ENCODE measurements at regions not wholly inside any gene's neighbourhood (a gene's known extent, or its start where the extent isn't known, plus 50 kb on each side); places are given as distances from the start of the nearest gene placed in this dataset.

DNA sequence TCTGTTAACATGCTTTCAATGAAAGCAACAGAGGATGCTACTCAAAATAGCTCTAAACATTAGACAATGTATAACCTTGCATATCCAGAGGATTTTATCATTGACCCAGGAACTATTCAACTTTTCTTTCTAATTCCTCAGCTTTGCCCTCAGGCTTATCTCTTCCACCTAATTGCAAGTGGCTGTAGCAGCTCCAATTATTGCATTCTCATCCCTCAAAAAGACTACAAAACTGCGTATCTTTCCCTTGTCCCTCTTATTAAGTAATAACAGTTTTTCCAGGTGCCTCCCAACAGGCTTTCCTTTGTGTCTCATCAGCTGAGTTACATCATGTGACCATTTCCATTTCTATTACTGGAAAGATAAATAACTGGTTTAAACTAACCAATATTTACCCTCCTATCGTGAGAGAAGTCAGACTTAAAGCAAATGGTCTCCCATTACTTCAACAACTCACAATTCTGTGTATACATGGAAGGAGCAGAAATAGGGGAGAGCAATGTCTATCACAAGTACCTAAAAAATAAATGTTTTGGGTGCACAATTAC lies 78.0 kb upstream of the MBNL1 start:
- Histone ChIP-seq H3K36me3 (ENCODE audit: control insufficient read depth, insufficient read depth, low read length) (no peaks in the 10 kb centered on the region), H3K9me3 (ENCODE audit: control insufficient read depth, insufficient read depth, low read length) (no peaks in the 10 kb centered on the region), H3K4me1 (ENCODE audit: control insufficient read depth, insufficient read depth, low read length) (no peaks in the 10 kb centered on the region), H3K27me3 (ENCODE audit: control insufficient read depth, insufficient read depth, low read length) (no peaks in the 10 kb centered on the region), H3K27ac (ENCODE audit: low read length) (no peak overlapping the region), H3K4me3 (ENCODE audit: low read length) (no peak overlapping the region)
- WGBS (ENCODE audit: insufficient coverage, insufficient read length): no CpG with 5 or more reads among the region's 2 CpGs
- no peak for DNase-seq (ENCODE audit: low read depth, low spot score)

DNA sequence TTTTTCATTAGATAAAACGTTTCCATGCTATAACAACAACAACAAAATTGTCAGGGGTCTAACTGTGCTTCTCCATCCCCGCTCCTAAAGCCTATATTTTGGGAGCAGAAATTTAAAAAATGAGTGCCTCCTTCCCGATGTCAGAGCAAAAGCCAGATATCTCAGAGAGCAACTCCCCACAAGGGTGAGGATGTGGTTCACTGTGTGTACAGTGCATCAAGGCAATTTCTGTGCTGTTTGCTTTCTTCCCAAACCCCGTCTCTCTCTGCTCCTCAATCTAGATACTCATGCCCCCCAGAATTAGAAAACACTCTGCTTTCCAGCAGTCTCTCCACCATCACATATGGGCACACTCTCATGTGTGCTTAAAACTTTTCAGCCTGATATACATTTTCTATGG lies 76.7 kb upstream of the MBNL1 start:
- Histone ChIP-seq H3K4me3 (ENCODE audit: low read length) (no peak overlapping the region), H3K36me3 (ENCODE audit: control insufficient read depth, insufficient read depth, low read length) (no peaks in the 10 kb centered on the region), H3K27ac (ENCODE audit: low read length) (no peak overlapping the region), H3K9me3 (ENCODE audit: control insufficient read depth, insufficient read depth, low read length) (no peaks in the 10 kb centered on the region), H3K4me1 (ENCODE audit: control insufficient read depth, insufficient read depth, low read length) (no peaks in the 10 kb centered on the region), H3K27me3 (ENCODE audit: control insufficient read depth, insufficient read depth, low read length) (no peaks in the 10 kb centered on the region)
- no CpG with 5 or more reads among the region's 4 CpGs for WGBS (ENCODE audit: insufficient coverage, insufficient read length)
- no peak for DNase-seq (ENCODE audit: low read depth, low spot score)

DNA sequence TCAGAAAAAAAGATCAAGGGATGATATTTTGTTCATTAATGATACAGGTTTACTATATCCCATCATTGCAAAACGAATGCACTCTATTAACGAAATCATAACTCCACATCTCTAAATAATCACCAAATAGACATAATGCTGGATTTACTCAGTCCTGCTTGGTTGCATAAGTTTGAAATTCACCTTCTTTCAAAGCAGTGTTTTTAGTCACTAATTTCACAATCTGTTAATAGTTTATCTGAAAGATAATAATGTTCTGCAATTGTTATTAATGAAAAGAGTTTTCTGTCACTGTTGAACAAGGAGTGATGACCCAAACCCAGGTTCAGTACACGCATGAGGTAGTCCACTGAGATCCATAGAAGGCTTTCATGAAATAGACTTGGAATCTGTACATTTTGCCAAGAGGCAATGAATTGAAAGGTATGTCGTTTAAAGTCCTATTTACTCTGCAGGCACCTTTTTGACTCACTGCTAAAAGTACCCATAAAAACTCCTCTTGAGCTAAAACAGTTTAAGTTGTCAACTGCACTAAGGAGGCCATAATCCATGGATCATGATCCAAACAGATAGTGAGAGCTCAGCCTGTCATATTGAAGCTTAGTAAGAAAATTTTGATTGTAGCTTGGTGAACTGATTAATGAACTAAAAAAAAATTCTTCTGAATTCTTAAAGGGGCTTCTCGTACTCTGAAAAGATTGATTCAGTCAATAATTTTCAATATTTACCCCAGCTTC lies 75.6 kb upstream of the MBNL1 start:
- DNase-seq (ENCODE audit: low read depth, low spot score): no peak
- H3K36me3 ChIP-seq (ENCODE audit: control insufficient read depth, insufficient read depth, low read length): no peaks in the 10 kb centered on the region
- H3K9me3 ChIP-seq (ENCODE audit: control insufficient read depth, insufficient read depth, low read length): no peaks in the 10 kb centered on the region
- no peaks in the 10 kb centered on the region for H3K27me3 ChIP-seq (ENCODE audit: control insufficient read depth, insufficient read depth, low read length)
- H3K4me1 ChIP-seq (ENCODE audit: control insufficient read depth, insufficient read depth, low read length): no peaks in the 10 kb centered on the region
- H3K27ac ChIP-seq (ENCODE audit: low read length): no peak overlapping the region
- 100% methylated on average over 2 of the region's 5 CpGs for WGBS (ENCODE audit: insufficient coverage, insufficient read length)
- no peak overlapping the region for H3K4me3 ChIP-seq (ENCODE audit: low read length)

DNA sequence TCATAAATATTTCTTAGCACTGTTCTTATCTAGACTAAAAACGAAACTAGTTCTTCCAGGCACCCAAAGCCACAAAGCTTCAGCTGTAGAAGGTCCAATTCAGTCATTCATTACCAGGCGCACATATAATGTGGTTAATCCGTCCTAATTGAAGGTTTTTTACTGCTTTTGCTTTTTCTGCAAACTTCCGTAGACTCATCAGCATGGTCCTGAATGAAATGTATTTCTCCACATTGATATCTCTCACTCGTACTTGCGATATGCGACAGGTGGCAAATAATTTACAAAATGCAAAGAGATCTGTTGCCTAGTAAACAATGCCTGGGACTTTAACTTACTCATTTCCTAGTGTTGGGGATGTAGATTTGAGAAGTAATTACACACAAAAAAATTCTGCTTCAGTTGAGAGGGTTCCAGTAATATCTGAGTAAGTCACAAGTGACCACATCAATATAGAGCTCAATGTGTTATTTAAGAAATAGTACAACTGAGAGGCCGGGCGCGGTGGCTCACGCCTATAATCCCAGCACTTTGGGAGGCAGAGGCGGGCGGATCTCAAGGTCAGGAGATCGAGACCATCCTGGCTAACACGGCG lies 75.0 kb upstream of the MBNL1 start:
- H3K36me3 ChIP-seq (ENCODE audit: control insufficient read depth, insufficient read depth, low read length): no peaks in the 10 kb centered on the region
- no peak overlapping the region for H3K4me3 ChIP-seq (ENCODE audit: low read length)
- H3K9me3 ChIP-seq (ENCODE audit: control insufficient read depth, insufficient read depth, low read length): no peaks in the 10 kb centered on the region
- WGBS (ENCODE audit: insufficient coverage, insufficient read length): no CpG with 5 or more reads among the region's 16 CpGs
- DNase-seq (ENCODE audit: low read depth, low spot score): no peak
- H3K4me1 ChIP-seq (ENCODE audit: control insufficient read depth, insufficient read depth, low read length): no peaks in the 10 kb centered on the region
- H3K27ac ChIP-seq (ENCODE audit: low read length): no peak overlapping the region
- H3K27me3 ChIP-seq (ENCODE audit: control insufficient read depth, insufficient read depth, low read length): no peaks in the 10 kb centered on the region

DNA sequence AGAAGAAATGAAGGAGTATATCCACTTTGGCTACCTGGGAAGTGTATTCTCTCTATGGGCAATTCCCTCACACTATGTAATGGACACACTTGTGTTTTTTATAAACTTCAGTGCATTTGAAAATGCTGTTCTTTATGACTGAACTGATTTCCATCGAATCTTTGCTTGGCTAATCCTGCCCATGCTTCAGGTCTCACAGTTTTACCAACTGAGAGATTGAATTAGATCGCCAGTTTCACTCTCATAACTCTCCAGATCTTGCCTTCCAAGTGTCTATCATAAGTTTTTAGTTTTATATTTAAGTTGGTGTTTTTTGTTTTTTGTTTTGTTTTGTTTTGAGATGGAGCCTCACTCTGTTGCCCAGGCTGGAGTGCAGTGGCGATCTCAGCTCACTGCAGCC lies 73.5 kb upstream of the MBNL1 start:
- H3K4me1 ChIP-seq (ENCODE audit: control insufficient read depth, insufficient read depth, low read length): no peaks in the 10 kb centered on the region

DNA sequence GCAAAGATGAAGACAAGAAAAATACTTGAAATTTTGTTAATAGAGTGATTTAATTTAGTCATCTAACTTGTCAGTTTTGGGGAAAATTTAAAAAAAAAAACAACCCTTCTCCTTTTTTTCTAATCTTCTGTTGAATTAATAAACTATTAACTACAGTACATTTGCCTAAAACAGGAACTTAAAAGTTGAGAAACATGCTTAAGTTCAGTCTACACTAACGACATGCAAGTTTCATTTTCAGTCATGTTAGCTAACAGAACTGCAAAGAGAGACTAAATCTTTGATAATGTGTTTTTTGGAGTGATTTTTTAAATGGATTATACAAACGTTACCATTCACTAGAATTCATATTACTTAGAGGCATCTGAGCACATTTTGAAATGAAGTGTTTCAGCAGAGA lies 71.9 kb upstream of the MBNL1 start:
- Histone ChIP-seq H3K27me3 (ENCODE audit: control insufficient read depth, insufficient read depth, low read length) (no peaks in the 10 kb centered on the region), H3K27ac (ENCODE audit: low read length) (no peak overlapping the region), H3K4me3 (ENCODE audit: low read length) (no peak overlapping the region), H3K9me3 (ENCODE audit: control insufficient read depth, insufficient read depth, low read length) (no peaks in the 10 kb centered on the region), H3K4me1 (ENCODE audit: control insufficient read depth, insufficient read depth, low read length) (no peaks in the 10 kb centered on the region), H3K36me3 (ENCODE audit: control insufficient read depth, insufficient read depth, low read length) (no peaks in the 10 kb centered on the region)
- no CpG with 5 or more reads among the region's 2 CpGs for WGBS (ENCODE audit: insufficient coverage, insufficient read length)
- no peak for DNase-seq (ENCODE audit: low read depth, low spot score)

More for the DNA sequence above, 73.5 kb upstream of the MBNL1 start:
- no peak overlapping the region for H3K4me3 ChIP-seq (ENCODE audit: low read length)
- no CpG with 5 or more reads among the region's 3 CpGs for WGBS (ENCODE audit: insufficient coverage, insufficient read length)
- no peaks in the 10 kb centered on the region for H3K36me3 ChIP-seq (ENCODE audit: control insufficient read depth, insufficient read depth, low read length)
- no peaks in the 10 kb centered on the region for H3K27me3 ChIP-seq (ENCODE audit: control insufficient read depth, insufficient read depth, low read length)
- H3K27ac ChIP-seq (ENCODE audit: low read length): no peak overlapping the region
- no peak for DNase-seq (ENCODE audit: low read depth, low spot score)
- no peaks in the 10 kb centered on the region for H3K9me3 ChIP-seq (ENCODE audit: control insufficient read depth, insufficient read depth, low read length)

DNA sequence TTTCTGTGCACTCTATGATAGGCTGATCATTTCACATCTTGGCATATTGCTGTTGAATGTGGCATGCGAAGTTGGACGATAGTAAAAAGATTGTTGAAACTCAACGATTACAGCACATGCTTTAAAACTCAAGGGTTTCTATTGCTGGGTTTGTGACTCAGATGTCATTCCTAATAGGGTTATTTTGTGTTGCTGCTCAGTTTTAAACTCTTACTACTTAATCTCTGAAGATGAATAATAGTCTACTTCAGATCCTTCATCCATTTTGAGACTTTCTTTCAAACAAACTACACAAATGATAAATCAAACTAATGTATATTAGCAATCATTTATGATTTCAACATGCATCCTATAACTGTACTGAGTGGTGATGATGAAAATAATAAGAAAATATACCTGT lies 71.3 kb upstream of the MBNL1 start:
- no peaks in the 10 kb centered on the region for H3K4me1 ChIP-seq (ENCODE audit: control insufficient read depth, insufficient read depth, low read length)
- no peaks in the 10 kb centered on the region for H3K27me3 ChIP-seq (ENCODE audit: control insufficient read depth, insufficient read depth, low read length)
- H3K36me3 ChIP-seq (ENCODE audit: control insufficient read depth, insufficient read depth, low read length): no peaks in the 10 kb centered on the region
- H3K27ac ChIP-seq (ENCODE audit: low read length): no peak overlapping the region
- no peak for DNase-seq (ENCODE audit: low read depth, low spot score)
- H3K9me3 ChIP-seq (ENCODE audit: control insufficient read depth, insufficient read depth, low read length): no peaks in the 10 kb centered on the region
- no peak overlapping the region for H3K4me3 ChIP-seq (ENCODE audit: low read length)
- no CpG with 5 or more reads among the region's 3 CpGs for WGBS (ENCODE audit: insufficient coverage, insufficient read length)

DNA sequence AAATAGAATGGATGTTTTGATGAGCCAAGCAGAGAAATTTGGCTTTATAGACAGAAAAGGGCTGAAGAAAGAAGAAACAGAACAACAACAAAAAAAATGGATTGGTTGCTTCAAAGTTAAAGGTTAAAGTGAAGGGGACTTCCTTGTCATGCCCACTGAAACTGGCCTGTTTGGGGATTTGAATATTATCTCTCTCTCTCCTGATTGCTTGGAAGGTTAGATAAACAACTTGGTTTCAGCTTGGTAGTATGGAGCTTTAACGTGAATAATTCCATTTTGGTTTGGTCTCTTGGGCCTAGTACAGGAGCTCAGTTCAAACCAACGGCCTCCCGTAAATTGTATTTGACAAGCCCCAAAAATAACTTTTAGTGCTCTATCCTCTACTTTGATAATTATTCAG lies 70.8 kb upstream of the MBNL1 start:
- WGBS (ENCODE audit: insufficient coverage, insufficient read length): no CpG with 5 or more reads among the region's 3 CpGs
- Histone ChIP-seq H3K9me3 (ENCODE audit: control insufficient read depth, insufficient read depth, low read length) (no peaks in the 10 kb centered on the region), H3K27me3 (ENCODE audit: control insufficient read depth, insufficient read depth, low read length) (no peaks in the 10 kb centered on the region), H3K36me3 (ENCODE audit: control insufficient read depth, insufficient read depth, low read length) (no peaks in the 10 kb centered on the region), H3K27ac (ENCODE audit: low read length) (no peak overlapping the region), H3K4me3 (ENCODE audit: low read length) (no peak overlapping the region), H3K4me1 (ENCODE audit: control insufficient read depth, insufficient read depth, low read length) (no peaks in the 10 kb centered on the region)
- DNase-seq (ENCODE audit: low read depth, low spot score): no peak

DNA sequence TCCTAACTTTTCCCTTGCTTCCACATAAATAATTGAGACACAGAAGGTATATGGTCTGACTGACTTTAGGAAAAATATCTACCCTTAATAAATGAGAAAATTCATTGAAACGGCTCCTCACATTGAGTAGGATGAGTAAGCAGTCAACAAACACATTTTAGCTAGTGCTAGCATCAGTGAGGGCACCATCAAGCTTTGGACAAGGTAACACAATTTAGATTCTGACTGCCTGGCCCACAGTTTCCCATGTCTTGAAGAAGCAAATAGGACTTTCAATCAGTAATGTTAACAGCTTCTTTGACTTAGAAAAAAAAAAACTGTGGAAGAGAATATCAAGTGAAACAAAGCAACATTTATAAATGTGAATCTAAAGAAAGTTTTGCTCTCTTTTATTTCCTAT lies 70.1 kb upstream of the MBNL1 start:
- Histone ChIP-seq H3K4me3 (ENCODE audit: low read length) (no peak overlapping the region), H3K4me1 (ENCODE audit: control insufficient read depth, insufficient read depth, low read length) (no peaks in the 10 kb centered on the region), H3K27me3 (ENCODE audit: control insufficient read depth, insufficient read depth, low read length) (no peaks in the 10 kb centered on the region), H3K36me3 (ENCODE audit: control insufficient read depth, insufficient read depth, low read length) (no peaks in the 10 kb centered on the region), H3K27ac (ENCODE audit: low read length) (no peak overlapping the region), H3K9me3 (ENCODE audit: control insufficient read depth, insufficient read depth, low read length) (no peaks in the 10 kb centered on the region)
- no CpG with 5 or more reads among the region's 1 CpG for WGBS (ENCODE audit: insufficient coverage, insufficient read length)
- DNase-seq (ENCODE audit: low read depth, low spot score): no peak

DNA sequence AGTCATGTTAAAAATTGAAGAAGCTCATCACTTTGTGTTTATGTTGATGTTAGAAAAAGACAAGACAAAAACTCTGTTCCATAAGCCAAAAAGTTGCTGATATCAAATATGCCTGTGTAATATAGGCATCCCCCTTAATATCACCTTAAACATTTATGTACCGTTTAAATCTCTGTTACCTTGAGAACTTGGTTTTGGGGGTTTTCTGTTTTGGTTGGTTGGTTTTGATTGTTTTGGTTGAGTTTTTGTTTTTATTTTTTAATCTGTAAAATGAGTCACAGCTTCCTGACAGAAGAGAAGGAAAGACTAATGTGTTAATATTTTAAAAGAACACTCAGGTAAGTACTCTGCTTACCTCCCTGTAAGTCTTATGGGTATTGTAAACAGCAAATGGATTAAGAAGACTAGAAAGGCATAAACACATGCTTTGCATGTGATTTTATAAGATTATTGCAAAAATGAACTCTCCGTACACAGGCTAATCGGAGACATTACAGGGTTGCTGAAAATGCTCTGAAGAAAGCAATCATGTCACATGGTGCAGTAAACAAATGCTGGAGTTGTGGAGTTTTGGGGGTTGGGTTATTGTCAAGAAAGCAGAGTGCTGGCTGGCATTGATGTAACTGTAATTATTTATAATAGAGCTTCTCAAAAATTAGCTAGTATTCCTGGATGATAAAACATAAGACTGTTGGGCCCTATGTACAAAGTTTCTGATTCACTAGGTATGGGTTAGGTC lies 69.5 kb upstream of the MBNL1 start:
- no peak for DNase-seq (ENCODE audit: low read depth, low spot score)
- Histone ChIP-seq H3K36me3 (ENCODE audit: control insufficient read depth, insufficient read depth, low read length) (no peaks in the 10 kb centered on the region), H3K4me3 (ENCODE audit: low read length) (no peak overlapping the region), H3K27me3 (ENCODE audit: control insufficient read depth, insufficient read depth, low read length) (no peaks in the 10 kb centered on the region), H3K4me1 (ENCODE audit: control insufficient read depth, insufficient read depth, low read length) (no peaks in the 10 kb centered on the region), H3K9me3 (ENCODE audit: control insufficient read depth, insufficient read depth, low read length) (no peaks in the 10 kb centered on the region), H3K27ac (ENCODE audit: low read length) (no peak overlapping the region)
- no CpG with 5 or more reads among the region's 3 CpGs for WGBS (ENCODE audit: insufficient coverage, insufficient read length)

All from iPS DF 6.9 (cell line).